Astrocyte of the spinal cord (primary cell): ENCODE measurements at regions not wholly inside any gene's neighbourhood (a gene's known extent, or its start where the extent isn't known, plus 50 kb on each side); places are given as distances from the start of the nearest gene placed in this dataset.
A peak's percentile ranks its signal among the peaks of the same experiment; 100 is the strongest.

Experiments
- DNase-seq: peaks from one replicate; pipeline ENCODE4 v3.0.0; 2011; ENCODE audit warnings: low read depth, low spot score
- H3K4me3 ChIP-seq: 2 replicates; pipeline ENCODE4 v1.5.1; 2011; ENCODE audit warnings: low read depth, mild to moderate bottlenecking, low read length, moderate library complexity
- in situ Hi-C: cut with HindIII; loops from 2 replicates; pipeline ENCODE4 v1.10.0; 2017; ENCODE audit warnings: low sequenced_read_pairs
- TF ChIP-seq, protein P1 (sequence below): IDR thresholded peaks from 2 replicates; pipeline ENCODE4 v1.5.1; 2012; ENCODE audit warnings: low read depth, mild to moderate bottlenecking, low read length, inconsistent platforms

DNA sequence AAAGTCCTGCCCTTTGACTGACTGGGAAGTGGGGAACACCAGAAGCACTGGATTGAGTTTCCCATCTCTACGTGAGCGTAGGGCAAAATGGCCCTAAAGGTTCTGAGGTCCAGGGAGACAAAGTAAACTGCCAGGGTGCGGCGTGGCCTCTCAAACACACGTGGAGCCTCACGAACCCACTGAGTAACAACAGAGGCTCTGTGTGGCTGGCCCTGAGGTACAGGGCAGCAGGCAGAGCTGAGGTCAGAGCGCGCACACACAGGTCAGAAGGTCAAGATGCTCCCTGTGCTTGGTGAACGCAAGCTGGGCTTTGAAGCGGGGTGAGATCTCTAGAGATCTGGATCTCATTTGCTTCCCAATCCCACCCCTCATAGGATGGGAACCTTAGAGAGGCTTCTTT, 99.0 kb upstream of the ZMIZ1 start:
- H3K4me3 ChIP-seq: no peak overlapping the region
- DNase-seq: no peak
- in situ Hi-C loops: no loop called here
- TF ChIP-seq, protein P1, sequence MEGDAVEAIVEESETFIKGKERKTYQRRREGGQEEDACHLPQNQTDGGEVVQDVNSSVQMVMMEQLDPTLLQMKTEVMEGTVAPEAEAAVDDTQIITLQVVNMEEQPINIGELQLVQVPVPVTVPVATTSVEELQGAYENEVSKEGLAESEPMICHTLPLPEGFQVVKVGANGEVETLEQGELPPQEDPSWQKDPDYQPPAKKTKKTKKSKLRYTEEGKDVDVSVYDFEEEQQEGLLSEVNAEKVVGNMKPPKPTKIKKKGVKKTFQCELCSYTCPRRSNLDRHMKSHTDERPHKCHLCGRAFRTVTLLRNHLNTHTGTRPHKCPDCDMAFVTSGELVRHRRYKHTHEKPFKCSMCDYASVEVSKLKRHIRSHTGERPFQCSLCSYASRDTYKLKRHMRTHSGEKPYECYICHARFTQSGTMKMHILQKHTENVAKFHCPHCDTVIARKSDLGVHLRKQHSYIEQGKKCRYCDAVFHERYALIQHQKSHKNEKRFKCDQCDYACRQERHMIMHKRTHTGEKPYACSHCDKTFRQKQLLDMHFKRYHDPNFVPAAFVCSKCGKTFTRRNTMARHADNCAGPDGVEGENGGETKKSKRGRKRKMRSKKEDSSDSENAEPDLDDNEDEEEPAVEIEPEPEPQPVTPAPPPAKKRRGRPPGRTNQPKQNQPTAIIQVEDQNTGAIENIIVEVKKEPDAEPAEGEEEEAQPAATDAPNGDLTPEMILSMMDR: no peak

DNA sequence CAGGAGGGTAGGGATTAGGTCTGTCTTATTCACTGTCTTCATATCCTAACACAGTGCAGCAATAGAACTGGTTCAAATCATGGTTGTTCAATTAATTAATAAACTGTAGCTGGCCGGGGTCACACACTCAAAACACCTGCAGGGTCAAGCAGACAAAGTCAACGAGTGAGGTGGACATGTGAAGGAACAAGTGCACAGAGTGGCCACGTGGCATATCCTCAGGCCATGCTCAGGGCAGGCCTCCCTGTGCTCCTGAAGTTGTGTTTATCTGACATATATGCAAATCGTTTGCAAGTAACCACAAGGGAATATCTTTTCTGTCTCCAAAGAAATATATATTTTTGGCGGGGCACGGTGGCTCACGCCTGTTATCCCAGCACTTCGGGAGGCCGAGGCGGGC, 98.5 kb upstream of the ZMIZ1 start:
- DNase-seq: no peak
- in situ Hi-C loops: no loop called here
- no peak overlapping the region for H3K4me3 ChIP-seq
- TF ChIP-seq, protein P1: no peak

DNA sequence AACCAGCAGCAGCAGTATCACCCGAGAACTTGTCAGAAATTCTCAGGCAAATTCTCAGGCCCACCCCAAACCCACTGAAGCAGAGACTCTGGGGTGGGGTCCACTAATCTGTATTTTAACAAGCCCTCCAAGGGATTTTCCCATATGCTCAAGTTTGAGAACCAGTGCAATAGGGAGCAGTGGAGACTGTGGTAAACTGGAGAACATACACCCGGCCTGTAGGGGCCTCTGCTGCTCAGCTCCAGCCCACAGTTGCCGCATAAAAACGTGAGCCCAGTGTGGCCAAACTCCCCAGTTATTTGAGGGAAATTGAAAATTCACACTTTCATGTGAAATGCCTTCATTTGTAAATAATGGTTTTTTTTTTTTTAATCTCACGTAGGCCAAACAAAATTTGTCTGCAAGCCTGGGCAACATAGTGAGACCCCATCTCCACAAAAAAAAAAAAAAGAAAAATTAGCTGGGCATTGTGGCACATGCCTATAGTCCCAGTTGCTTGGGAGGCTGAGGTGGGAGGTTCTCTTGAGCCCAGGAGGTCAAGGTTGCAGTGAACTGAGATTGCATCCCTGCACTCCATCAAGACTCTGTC, 97.6 kb upstream of the ZMIZ1 start:
- no peak overlapping the region for H3K4me3 ChIP-seq
- DNase-seq: no peak
- TF ChIP-seq, protein P1: no peak
- in situ Hi-C loops: no loop called here

DNA sequence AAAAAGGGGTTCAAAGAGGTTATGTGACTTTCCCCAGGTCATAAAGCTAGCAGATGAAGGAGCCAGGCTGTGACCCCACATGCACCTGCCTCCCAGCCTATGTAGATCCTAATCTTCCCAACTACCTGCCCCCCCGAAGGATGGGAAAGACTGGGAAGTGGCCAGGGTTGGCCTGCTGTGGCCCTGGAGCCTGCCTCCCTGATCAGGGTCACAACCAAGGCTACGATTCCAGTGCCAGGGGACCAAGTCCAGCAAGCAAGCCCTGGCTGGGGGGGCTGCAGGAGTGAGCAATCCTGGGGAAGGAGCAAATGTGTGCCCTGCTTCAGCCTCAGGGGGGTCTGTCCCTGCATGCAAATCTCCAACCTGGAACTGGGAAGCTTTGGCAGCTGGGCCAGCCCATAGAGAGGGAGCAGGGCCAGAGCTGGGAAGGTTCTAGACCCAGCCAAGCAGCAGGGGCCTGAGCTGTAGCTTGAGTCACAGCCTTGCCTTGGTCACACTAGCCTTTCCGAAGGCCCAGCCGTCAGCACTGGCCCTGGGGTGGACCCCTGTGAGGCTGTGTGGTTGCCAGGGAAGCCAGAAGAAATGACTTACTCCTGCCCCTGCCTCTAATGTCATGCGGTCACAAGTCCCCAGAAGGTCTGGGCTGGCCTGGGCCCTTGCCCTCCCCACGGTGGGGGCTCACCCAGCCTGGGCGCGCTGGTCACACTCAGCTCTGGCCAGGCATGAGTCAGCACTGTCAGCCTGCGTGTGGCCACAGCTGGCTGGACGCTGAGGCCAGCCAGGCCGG, 96.4 kb upstream of the ZMIZ1 start:
- peak; percentile 95 for DNase-seq
- H3K4me3 ChIP-seq: no peak overlapping the region
- in situ Hi-C loops: no loop called here
- TF ChIP-seq, protein P1: no peak

DNA sequence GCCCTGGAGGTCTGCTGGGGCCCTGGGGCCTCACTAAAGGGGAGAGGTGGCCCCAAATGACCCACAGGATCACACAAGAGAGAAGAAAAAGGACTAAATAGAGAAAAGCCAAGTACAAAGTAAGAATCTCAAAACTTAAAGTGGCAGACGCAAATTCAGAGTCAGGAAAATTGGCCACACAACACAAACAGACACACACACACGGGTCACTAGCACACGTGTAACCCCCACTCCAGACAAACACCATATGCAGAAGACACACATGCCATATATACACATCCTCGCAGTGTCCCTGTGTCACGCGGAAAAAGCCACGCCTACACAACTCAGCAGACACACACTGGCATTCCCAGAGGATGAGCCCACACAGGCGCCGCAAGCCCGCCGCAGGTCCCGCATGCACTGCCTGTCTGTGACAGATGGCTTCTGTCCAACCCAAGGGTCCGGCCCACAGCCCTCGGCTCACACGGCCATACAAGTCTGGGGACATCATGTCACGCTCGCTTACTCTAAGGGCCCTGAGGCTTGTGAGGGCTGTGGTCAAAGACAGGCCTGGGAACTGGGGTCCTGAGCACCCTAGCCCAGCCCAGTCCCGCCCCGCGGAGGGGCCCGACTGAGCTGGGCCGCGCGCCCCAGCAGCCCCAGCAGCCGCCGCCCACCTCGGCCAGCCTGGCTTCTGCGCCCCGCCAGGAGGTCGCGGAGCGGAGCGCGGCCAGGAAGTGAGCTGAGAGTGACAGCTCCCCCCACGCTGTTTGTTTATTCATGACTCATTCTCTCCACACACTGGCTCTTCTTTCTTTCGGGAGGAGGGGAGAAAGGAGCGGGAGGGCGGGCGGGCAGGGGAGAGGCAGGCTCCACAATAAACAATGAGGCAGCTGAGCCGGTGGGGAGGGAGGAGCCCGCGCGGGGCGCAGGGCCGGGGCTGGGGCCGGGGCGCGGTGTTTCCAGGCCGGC, 95.5 kb upstream of the ZMIZ1 start:
- DNase-seq: peak; percentile 96
- H3K4me3 ChIP-seq: peak overlapping the region; percentile 8
- TF ChIP-seq, protein P1: no peak
- in situ Hi-C loops: no loop called here

DNA sequence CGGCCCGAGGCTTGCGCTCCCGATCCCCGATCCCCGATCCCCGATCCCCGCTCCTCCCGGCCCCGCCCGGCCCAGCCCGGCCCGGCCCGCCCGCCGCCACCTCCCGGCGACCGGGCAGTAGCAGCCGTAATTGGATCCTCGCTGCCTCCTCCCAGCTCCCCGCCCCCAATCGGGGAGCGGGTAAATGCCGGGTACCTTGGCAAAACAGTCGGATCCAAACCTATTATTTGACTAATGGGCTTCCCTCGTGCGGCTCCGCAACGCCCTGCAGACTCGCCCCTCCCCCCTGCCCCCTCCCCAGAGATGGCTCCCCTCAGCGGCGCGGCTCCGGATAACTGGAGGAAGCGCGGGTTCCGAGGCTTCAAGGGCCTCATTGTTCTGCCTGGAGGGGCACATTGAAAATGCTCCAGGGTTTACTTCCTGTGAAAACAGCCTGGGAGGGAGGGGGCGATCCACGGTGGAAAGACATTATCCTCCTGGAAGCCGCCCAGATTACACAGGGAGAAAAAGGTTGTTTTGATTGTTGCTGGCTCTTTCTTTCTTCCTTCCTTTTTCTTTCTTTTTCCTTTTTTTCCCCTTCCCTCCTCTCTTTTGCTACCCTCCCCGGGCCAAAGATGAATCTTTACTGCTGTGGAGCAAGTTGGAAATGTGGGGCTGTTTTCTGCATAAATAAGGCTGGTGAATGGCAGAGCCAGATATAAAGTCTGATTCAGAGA, 94.7 kb upstream of the ZMIZ1 start:
- in situ Hi-C loops: no loop called here
- H3K4me3 ChIP-seq: peak overlapping the region; percentile 19

More for the DNA sequence above, 94.7 kb upstream of the ZMIZ1 start:
- TF ChIP-seq, protein P1: no peak
- peak; percentile 79 for DNase-seq
